Activated CD4-positive, alpha-beta memory T cell treated with anti-CD3 and anti-CD28 coated beads for 36 hours (primary cell): ENCODE measurements at regions not wholly inside any gene's neighbourhood (a gene's known extent, or its start where the extent isn't known, plus 50 kb on each side); places are given as distances from the start of the nearest gene placed in this dataset.

Experiments
- CTCF ChIA-PET: fragments of 350-600 bp; sonication (Branson Sonifier 250); formaldehyde crosslinking; loops from one replicate; lab custom pipeline; 2021; ENCODE audit warnings: antibody characterized with exemption, inconsistent platforms; lab: Charles Lee
- POLR2A ChIA-PET: fragments of 350-600 bp; sonication (Branson Sonifier 250); formaldehyde crosslinking; loops from one replicate; lab custom pipeline; 2021; ENCODE audit warnings: antibody characterized with exemption; lab: Charles Lee
- DNase-seq: peaks from one replicate; pipeline ENCODE4 v3.0.0-alpha.2; 2020
- H3K27ac Mint-ChIP-seq: one replicate; pipeline ENCODE4 v1.8.0; 2021; ENCODE audit warnings: mixed read lengths
- H3K27me3 Mint-ChIP-seq: one replicate; pipeline ENCODE4 v1.8.0; 2021; ENCODE audit warnings: mixed read lengths
- H3K36me3 Mint-ChIP-seq: one replicate; pipeline ENCODE4 v1.8.0; 2021; ENCODE audit warnings: mixed read lengths
- H3K4me1 Mint-ChIP-seq: one replicate; pipeline ENCODE4 v1.8.0; 2021; ENCODE audit warnings: low read depth, mixed read lengths
- H3K4me3 Mint-ChIP-seq: one replicate; pipeline ENCODE4 v1.8.0; 2021; ENCODE audit warnings: mild to moderate bottlenecking, mixed read lengths
- H3K9me3 Mint-ChIP-seq: one replicate; pipeline ENCODE4 v1.8.0; 2021; ENCODE audit warnings: mixed read lengths
- intact Hi-C: fragments of 100-400 bp; cut with micrococcal nuclease; formaldehyde crosslinking; loops from one replicate; pipeline ENCODE4 v1.15.1; 2023

DNA sequence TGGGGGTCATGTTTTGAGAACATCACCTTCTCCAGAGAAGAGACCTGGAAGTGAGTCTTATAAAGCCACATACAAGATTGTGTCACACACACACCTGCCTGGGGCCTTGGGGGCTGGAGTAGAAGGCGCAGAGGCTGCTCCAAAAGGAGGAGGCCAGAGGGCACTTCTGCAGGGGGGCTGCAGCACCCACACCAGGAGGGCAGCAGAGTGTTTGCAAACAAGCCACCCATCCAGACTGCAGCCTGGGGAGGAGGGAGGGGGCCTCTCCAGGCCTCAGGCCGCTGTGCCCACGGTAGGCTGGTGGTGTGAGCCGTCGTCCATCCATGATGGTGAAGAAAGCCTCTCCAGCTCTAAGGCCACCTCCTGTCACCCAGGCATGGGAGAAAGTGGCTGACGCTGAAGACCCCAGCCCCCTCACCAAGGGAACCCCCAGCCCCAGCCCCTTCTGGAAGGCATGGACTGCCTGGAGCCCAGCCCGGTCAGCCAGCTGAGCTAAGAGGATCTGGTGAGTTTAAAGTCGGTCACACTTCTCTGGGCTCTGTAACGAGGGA is 77.5 kb downstream of the FOXL3 start:
- Mint-ChIP-seq H3K4me1 (peaks cover 43% of the 10 kb centered on the region), H3K36me3 (no peaks in the 10 kb centered on the region), H3K27ac (no peak overlapping the region), H3K4me3 (no peak overlapping the region), H3K9me3 (no peaks in the 10 kb centered on the region), H3K27me3 (no peaks in the 10 kb centered on the region)
- CTCF ChIA-PET, result no interaction called here
- POLR2A ChIA-PET, result no interaction called here
- DNase-seq, result no peak
- intact Hi-C loops, result loop anchor here (10.0 kb wide), 1 partner anchor 147 kb away; the partner anchor contains the start of gene PDGFA

DNA sequence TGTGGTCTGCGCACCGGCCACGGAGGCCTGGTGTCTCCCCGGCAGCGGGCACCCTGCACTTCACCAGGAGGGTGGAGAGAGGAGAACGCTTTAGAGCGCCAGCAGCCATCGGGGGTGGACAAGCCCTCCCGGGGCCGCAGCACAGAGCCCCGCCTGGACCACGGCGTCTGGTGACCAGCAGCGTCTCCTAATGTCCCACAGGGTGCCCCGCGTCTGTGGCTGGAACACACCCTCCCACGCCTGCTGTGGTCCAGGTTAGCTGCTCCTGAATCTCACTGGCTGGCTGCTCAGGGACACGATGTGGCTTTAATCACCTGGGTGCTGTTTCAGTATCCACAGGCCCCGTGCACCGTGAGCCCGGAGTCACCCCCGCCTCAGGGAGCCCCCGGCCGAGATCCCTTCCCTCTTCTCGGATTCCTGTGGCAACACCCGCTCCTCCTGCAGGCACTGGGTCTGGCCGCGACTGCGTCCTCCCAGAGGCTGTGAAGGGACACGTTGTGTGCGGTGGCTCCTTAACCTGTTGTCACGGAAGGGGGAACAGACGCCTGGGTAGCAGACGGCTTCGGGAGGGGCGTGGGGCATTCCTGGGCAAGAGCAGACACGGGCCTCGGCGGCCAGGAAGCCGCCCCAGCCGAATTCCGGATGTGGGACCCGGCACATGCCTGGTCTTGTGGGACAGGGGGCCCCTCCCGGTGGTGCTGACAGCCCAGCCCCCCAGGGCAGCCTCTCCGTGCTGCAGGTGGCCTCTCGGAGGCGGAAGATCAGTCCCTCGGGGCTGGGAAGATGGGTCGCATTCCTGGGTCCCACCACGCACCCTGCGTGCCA is 78.9 kb downstream of the FOXL3 start:
- Mint-ChIP-seq H3K27me3 (no peaks in the 10 kb centered on the region), H3K4me3 (no peak overlapping the region), H3K4me1 (peaks cover 29% of the 10 kb centered on the region), H3K36me3 (no peaks in the 10 kb centered on the region), H3K27ac (no peak overlapping the region), H3K9me3 (no peaks in the 10 kb centered on the region)
- DNase-seq, result no peak
- POLR2A ChIA-PET, result no interaction called here
- intact Hi-C loops, result loop anchor here (10.0 kb wide), 1 partner anchor 146 kb away; the partner anchor contains the start of gene PDGFA
- CTCF ChIA-PET, result no interaction called here

DNA sequence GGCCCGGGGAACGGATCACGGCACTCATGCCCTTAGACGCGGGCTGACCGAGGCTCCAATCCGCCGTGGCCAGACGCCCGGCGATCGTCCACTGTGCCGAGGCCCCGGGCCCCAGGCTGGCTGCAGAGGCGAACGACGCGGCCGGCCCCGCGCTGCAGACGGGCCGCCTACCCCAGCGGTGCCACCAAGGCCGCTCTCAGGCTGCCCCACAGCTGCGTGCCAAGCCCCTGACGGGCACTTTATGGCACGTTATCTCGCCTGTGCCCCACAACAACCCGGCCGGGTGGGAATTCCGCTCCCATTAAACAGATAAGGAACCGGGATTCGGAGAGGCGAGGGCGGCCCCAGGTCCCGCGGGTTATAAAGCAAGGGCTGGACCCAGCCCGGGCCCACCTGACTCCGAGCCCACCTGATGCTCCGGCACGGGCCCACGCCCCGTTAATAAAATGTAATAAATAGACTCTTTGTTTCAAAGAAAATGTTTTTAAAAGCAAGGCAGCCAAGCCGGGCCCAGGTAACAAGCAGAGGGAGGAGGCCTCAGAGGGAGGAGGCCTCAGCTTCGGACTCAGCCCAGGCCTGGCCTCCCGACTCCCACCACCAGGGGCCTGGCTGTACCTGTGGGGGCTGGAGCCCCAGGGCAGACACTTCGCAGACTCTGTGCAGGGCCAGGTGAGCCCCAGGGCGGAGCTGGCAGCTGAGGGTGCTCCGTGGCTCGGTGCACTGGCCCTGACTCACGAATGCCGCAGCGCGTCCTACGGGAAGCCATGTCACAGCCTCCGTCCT is 79.7 kb downstream of the FOXL3 start:
- peaks cover 21% of the 10 kb centered on the region for H3K4me1 Mint-ChIP-seq
- ChIA-PET CTCF (no interaction called here), POLR2A (no interaction called here)
- DNase-seq, result no peak
- no peaks in the 10 kb centered on the region for H3K9me3 Mint-ChIP-seq
- H3K27me3 Mint-ChIP-seq, result no peaks in the 10 kb centered on the region
- no peak overlapping the region for H3K27ac Mint-ChIP-seq
- intact Hi-C loops, result loop anchor here (10.0 kb wide), 1 partner anchor 145 kb away; the partner anchor contains the start of gene PDGFA
- no peaks in the 10 kb centered on the region for H3K36me3 Mint-ChIP-seq
- no peak overlapping the region for H3K4me3 Mint-ChIP-seq

DNA sequence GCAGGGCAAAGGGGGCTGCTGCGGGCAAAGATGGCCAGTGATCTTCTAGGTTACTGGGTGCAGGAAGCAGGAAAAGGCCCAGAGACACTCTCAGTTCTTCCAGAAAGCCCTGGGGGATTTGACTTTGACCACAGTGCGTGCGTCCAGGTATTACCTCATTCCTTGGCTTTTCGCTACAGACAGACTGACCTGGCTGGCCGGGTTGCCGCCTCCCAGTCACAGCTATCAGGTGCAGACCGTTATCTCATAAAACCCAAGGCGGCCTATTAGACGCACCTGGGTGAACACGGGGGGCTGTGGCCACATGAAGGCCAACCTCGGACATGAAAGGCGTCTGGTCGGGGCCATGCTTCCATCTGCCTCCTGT is 80.3 kb downstream of the FOXL3 start:
- Mint-ChIP-seq H3K27ac (no peak overlapping the region), H3K27me3 (no peaks in the 10 kb centered on the region), H3K9me3 (no peaks in the 10 kb centered on the region), H3K36me3 (no peaks in the 10 kb centered on the region), H3K4me1 (peaks cover 18% of the 10 kb centered on the region), H3K4me3 (no peak overlapping the region)
- CTCF ChIA-PET, result no interaction called here
- no peak for DNase-seq
- POLR2A ChIA-PET, result no interaction called here
- intact Hi-C loops, result no loop called here

DNA sequence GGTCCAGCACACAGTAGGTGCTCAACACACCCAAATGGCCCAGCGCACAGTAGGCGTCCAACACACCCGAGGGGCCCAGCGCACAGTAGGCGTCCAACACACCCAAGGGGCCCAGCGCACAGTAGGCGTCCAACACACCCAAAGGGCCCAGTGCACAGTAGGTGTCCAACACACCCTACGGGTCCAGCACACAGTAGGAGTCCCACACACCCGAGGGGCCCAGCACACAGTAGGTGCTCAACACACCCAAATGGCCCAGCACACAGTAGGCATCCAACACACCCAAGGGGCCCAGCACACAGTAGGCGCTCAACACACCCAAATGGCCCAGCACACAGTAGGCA is 80.8 kb downstream of the FOXL3 start:
- Mint-ChIP-seq H3K4me3 (no peak overlapping the region), H3K4me1 (peaks cover 13% of the 10 kb centered on the region), H3K9me3 (no peaks in the 10 kb centered on the region), H3K36me3 (no peaks in the 10 kb centered on the region), H3K27ac (no peak overlapping the region), H3K27me3 (no peaks in the 10 kb centered on the region)
- DNase-seq, result no peak
- ChIA-PET POLR2A (no interaction called here), CTCF (no interaction called here)
- intact Hi-C loops, result no loop called here

DNA sequence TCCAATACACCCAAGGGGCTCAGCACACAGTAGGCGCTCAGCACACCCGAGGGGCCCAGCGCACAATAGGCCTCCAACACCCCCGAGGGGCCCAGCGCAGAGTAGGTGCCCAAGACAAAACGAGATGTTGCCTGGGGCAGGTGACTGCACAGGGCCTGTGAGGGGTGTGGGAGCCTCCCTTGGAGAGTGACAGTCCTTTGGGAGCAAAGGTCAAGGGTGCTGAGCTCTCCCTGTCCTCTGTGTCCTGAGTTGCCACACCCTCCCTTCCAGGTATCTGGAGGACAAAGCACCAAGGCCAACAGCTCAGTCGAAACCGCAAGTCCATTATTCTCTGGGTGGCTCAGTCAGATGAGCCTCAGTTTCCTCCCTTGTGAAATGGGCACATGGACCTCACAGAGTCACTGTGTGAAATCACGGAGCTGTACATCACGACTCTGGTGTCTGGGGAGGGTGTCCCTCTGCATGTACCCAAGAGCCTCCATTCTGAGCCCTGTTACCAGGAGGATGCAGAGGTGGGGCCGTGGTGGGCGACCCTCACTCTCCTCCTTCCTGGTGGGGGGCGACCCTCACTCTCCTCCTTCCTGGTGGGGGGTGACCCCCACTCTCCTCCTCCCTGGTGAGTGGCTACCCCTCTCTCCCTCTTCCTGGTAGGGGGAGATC is 81.3 kb downstream of the FOXL3 start:
- H3K4me1 Mint-ChIP-seq, result peaks cover 8% of the 10 kb centered on the region
- no peaks in the 10 kb centered on the region for H3K9me3 Mint-ChIP-seq
- no peak overlapping the region for H3K27ac Mint-ChIP-seq
- POLR2A ChIA-PET, result no interaction called here
- intact Hi-C loops, result no loop called here
- H3K36me3 Mint-ChIP-seq, result no peaks in the 10 kb centered on the region
- DNase-seq, result no peak
- H3K27me3 Mint-ChIP-seq, result no peaks in the 10 kb centered on the region
- H3K4me3 Mint-ChIP-seq, result no peak overlapping the region
- CTCF ChIA-PET, result no interaction called here

DNA sequence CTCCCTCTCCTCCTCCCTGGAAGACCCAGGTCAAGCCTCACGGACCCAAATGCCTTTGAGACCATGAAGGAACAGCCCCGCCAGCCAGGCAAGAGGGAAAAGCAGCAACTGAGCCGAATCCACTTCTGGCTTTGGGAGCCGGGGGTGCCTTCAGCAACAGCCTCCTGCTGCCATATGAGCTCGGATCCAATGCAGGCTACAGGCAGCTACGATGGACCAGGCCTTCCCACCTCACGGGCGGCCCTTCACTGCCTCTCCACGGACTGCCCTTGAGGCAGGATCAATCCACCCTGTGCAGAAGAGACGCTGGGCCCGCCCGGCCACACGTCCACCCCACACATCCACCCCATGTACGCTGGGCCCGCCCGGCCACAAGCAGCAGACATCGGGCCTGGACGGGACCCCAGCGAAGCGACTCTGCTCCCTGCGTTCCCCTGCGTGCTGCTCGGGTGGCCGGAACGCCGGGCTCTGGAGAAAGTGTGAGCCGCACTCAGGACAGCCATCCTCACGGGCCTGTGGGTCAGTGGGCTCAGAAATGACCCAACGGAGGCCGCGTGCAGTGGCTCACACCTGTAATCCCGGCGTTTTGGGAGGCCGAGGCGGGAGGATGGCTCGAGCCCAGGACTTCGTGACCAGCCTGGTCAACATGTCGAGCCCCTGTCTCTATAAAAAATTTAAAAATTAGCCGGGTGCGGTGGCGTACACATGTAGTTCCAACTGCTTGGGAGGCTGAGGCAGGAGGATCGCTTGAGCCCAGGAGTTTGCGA is 82.0 kb downstream of the FOXL3 start:
- Mint-ChIP-seq H3K27ac (no peak overlapping the region), H3K9me3 (no peaks in the 10 kb centered on the region), H3K27me3 (no peaks in the 10 kb centered on the region), H3K36me3 (no peaks in the 10 kb centered on the region), H3K4me3 (no peak overlapping the region), H3K4me1 (peaks cover 3% of the 10 kb centered on the region)
- no peak for DNase-seq
- POLR2A ChIA-PET, result no interaction called here
- CTCF ChIA-PET, result no interaction called here
- intact Hi-C loops, result no loop called here

DNA sequence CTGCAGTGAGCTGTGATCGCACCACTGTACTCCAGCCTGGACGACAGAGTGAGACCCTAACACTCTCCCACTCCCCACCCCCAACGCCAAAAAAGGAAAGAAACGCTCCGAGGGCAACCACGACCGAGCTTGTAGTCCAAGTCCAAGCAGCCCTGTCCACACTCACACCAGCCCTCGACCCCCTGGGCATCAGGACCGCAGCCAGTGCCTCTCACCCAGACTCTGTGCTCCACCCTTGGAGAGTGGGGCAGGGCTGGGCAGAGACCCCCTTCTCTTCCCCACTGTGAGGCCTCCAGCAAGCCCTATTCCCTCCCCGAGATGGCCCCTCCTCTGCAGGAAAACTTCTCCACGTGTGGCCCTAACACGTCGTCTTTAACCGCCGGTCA is 82.6 kb downstream of the FOXL3 start:
- Mint-ChIP-seq H3K27ac (no peak overlapping the region), H3K4me3 (no peak overlapping the region), H3K27me3 (no peaks in the 10 kb centered on the region), H3K9me3 (no peaks in the 10 kb centered on the region), H3K36me3 (no peaks in the 10 kb centered on the region), H3K4me1 (peaks cover 2% of the 10 kb centered on the region)
- ChIA-PET POLR2A (no interaction called here), CTCF (no interaction called here)
- no peak for DNase-seq
- intact Hi-C loops, result no loop called here

DNA sequence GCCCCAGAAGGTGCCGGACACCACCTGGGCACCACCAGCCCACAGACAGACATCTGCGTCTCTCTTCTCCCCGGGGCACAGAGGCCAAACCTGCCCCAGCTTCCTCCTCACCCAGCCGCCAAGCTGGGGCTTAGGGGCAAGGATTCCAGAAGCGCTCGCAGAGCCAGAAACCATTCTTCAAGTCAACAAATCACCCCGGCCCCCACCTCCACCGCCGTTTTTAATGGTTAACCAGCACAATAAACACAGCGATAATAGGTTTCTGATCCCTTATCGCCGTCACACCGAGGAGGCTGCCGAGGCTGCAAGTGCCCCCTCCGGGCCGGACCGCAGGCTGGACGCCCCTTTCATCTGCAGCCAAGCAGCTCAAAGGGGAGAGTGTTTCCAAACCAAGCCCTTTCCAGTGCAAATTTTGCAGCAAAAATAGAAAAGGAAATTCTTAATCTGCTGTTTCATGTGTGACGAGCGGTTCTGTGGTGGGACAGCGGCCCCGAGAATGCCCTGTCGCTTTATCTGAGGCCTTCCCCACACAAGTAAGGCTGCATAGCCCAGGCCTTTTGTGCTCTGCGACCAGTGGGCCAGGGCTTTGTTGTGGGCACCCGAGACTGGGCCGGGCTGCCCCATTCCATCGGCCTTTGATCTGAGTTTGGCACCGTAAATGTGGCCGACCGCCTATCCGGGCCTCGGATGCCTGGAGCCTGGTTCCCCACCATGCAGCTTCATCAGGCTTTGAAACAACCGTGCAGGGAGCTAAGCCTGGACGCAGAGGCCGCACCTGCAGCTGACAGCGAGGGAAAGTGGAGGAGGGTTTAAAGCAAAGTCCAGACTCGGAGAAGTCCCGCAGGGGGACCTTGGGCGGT is 83.2 kb downstream of the FOXL3 start:
- Mint-ChIP-seq H3K9me3 (no peaks in the 10 kb centered on the region), H3K36me3 (no peaks in the 10 kb centered on the region), H3K4me1 (peaks cover 2% of the 10 kb centered on the region), H3K27me3 (no peaks in the 10 kb centered on the region), H3K27ac (no peak overlapping the region), H3K4me3 (no peak overlapping the region)
- ChIA-PET CTCF (no interaction called here), POLR2A (no interaction called here)
- DNase-seq, result no peak
- intact Hi-C loops, result no loop called here

DNA sequence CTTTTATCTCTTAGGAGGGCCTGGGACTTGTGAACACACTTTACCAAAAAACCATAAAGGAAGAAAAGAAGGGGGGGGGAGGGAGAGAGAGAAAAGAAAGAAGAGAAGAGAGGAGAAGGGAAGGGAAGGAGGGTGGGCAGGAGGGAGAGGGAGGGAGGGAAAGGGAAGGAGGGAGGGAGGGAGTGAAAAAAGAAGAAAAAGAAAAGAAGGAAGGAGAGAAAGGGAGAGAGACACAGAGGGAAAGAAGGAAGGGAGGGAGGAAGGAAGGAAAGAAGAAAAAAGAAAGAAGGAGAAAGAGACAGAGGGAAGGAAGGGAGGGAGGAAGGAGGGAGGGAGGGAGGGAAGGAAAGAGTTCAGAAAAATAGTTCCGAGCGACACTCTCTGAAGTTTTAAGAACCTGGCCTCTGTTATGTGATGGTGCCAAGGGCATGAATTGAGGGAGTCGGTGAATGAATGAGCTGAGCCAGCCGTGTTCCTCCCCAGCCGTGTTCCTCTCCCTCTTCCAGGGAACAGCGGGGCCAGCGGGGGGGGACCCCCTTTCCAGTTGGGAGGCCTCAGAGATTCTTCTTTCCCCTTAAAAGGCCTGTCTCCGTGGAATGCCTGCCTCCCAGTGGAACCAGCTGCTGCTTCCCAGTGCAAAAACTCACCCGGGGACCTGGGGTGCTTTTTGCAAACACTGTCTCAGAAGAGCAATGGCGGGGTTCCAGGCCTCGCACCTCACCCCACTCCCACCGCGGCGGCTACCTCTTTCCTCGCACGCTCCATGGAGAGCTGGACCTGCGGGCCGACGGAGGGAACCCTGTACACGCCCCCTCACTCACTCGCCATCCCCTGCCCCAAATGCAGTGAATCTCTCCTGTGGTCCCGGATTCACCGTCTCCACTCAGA is 84.1 kb downstream of the FOXL3 start:
- DNase-seq, result no peak
- Mint-ChIP-seq H3K27ac (no peak overlapping the region), H3K9me3 (no peaks in the 10 kb centered on the region), H3K4me3 (no peak overlapping the region), H3K36me3 (no peaks in the 10 kb centered on the region), H3K4me1 (peaks cover 2% of the 10 kb centered on the region), H3K27me3 (no peaks in the 10 kb centered on the region)
- intact Hi-C loops, result no loop called here
- ChIA-PET POLR2A (no interaction called here), CTCF (no interaction called here)
